ENCODE measurements at regions not wholly inside any gene's neighbourhood (a gene's known extent, or its start where the extent isn't known, plus 50 kb on each side); places are given as distances from the start of the nearest gene placed in this dataset.

DNA sequence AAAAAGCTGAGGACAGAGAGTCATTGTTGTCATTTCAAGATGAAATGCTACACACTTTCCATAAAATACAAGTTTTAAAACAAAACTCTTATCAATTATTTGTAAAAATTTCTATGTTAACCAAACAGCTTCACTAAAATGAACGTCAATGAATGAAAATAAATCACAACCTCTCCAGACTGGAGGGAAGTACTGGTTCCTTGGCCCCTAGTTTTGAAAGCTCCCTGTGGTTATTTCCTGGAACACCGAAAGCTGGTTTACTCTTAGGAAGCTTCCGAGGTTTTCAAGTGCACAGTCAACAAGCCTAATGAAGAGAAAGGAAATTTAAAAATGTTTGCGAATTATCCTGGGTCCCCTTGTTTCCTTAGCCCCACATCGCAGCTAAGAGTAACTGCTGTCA lies 191.1 kb upstream of the TTC29 start:
- Histone ChIP-seq H3K4ac (ENCODE audit: low read depth, low read length) (no peak overlapping the region), H3K23ac (ENCODE audit: insufficient read length, low read depth, low read length) (no peak overlapping the region), H3K9me3 (ENCODE audit: control insufficient read depth, low read depth, low read length) (no peaks in the 10 kb centered on the region), H3K27me3 (ENCODE audit: insufficient read depth, low read length) (no peaks in the 10 kb centered on the region), H3K4me2 (ENCODE audit: insufficient read depth, insufficient read length, low read length) (no peak overlapping the region), H3K27ac (ENCODE audit: insufficient read length, low read depth, low read length) (no peak overlapping the region), H3K14ac (ENCODE audit: insufficient read depth, low read length) (no peak overlapping the region), H2AK5ac (ENCODE audit: insufficient read length, low read length) (no peak overlapping the region), H3T11ph (ENCODE audit: low read length) (no peak overlapping the region), H4K8ac (replicated peaks; ENCODE audit: insufficient read length, low read depth, low read length) (no peak overlapping the region), H2BK12ac (ENCODE audit: insufficient read length, low read depth, low read length) (no peak overlapping the region), H3K23me2 (ENCODE audit: insufficient read length, low read depth, low read length, poor library complexity, severe bottlenecking) (no peaks in the 10 kb centered on the region), H3K79me1 (ENCODE audit: insufficient read depth, low read depth, low read length, poor library complexity, severe bottlenecking) (no peaks in the 10 kb centered on the region), H2BK20ac (ENCODE audit: low read depth, low read length, poor library complexity, severe bottlenecking) (no peak overlapping the region), H4K20me1 (ENCODE audit: control insufficient read depth, insufficient read depth, insufficient read length) (no peaks in the 10 kb centered on the region), H2BK15ac (ENCODE audit: low read depth, low read length) (no peak overlapping the region), H4K5ac (ENCODE audit: insufficient read length, low read depth, low read length) (no peak overlapping the region), H3K56ac (ENCODE audit: insufficient read length, low read depth, low read length) (no peak overlapping the region), H2AFZ (ENCODE audit: low read length) (no peak overlapping the region), H3K9ac (ENCODE audit: extremely low read depth, insufficient read length, low read length) (no peak overlapping the region), H3K79me2 (ENCODE audit: insufficient read depth, low read length) (no peaks in the 10 kb centered on the region), H3K18ac (ENCODE audit: insufficient read length, low read depth, low read length) (no peak overlapping the region), H4K91ac (ENCODE audit: insufficient read length, low read depth, low read length) (no peak overlapping the region), H3K4me1 (ENCODE audit: insufficient read depth, low read length) (no peaks in the 10 kb centered on the region), H2BK5ac (ENCODE audit: insufficient read length, low read length) (no peak overlapping the region), H2BK120ac (ENCODE audit: low read depth, low read length, poor library complexity, severe bottlenecking) (no peak overlapping the region)
- no peaks in the 10 kb centered on the region for H3K9me3 Mint-ChIP-seq
- H3K36me3 Mint-ChIP-seq (ENCODE audit: insufficient read depth in 1 of 3, low read depth in 3 of 3), result peaks cover 0 to 2% (median 0%) of the 10 kb centered on the region in 3 experiments; a peak in 1 of 7 replicates
- WGBS (ENCODE audit: extremely low coverage, insufficient read length, low lambda C conversion rate), result no CpG with 5 or more reads among the region's 5 CpGs
- TF ChIP-seq, protein P1, sequence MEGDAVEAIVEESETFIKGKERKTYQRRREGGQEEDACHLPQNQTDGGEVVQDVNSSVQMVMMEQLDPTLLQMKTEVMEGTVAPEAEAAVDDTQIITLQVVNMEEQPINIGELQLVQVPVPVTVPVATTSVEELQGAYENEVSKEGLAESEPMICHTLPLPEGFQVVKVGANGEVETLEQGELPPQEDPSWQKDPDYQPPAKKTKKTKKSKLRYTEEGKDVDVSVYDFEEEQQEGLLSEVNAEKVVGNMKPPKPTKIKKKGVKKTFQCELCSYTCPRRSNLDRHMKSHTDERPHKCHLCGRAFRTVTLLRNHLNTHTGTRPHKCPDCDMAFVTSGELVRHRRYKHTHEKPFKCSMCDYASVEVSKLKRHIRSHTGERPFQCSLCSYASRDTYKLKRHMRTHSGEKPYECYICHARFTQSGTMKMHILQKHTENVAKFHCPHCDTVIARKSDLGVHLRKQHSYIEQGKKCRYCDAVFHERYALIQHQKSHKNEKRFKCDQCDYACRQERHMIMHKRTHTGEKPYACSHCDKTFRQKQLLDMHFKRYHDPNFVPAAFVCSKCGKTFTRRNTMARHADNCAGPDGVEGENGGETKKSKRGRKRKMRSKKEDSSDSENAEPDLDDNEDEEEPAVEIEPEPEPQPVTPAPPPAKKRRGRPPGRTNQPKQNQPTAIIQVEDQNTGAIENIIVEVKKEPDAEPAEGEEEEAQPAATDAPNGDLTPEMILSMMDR (conservative IDR thresholded peaks at IDR 0.05), result no peak
- H3K4me3 Mint-ChIP-seq, result no peak overlapping the region
- DNase-seq, result no peak
- 0 out of 7 replicates have a peak overlapping the region, but pooled peaks of 1 of the 3 experiments have one; percentile 37 for H3K27ac Mint-ChIP-seq
- peaks cover 6% of the 10 kb centered on the region in 2 experiments; a peak in 3 of 4 replicates for H3K4me1 Mint-ChIP-seq
- no peaks in the 10 kb centered on the region; the same call in none of the 2 replicates for H3K27me3 Mint-ChIP-seq (ENCODE audit: low read depth)

Measured in H9 (cell line).